ENCODE measurements at regions not wholly inside any gene's neighbourhood (a gene's known extent, or its start where the extent isn't known, plus 50 kb on each side); places are given as distances from the start of the nearest gene placed in this dataset.

GRCh38 chr1:14544319-14544718, 54.2 kb upstream of the KAZN start:
- peaks cover 0 to 6% of the 10 kb centered on the region in 2 donors for H3K36me3 Mint-ChIP-seq
- peaks cover 0 to 9% (median 2%) of the 10 kb centered on the region in 7 donors for H3K9me3 Mint-ChIP-seq
- ATAC-seq (ENCODE audit: low read depth in 2 of 2) (no peak), DNase-seq (no peak)
- no peak overlapping the region for H3K27ac Mint-ChIP-seq
- peaks cover 0 to 6% (median 0%) of the 10 kb centered on the region in 3 donors for H3K4me1 Mint-ChIP-seq
- peaks cover 33 to 47% (median 35%) of the 10 kb centered on the region in 3 donors for H3K27me3 Mint-ChIP-seq
- no peak overlapping the region for H3K4me3 Mint-ChIP-seq

DNA sequence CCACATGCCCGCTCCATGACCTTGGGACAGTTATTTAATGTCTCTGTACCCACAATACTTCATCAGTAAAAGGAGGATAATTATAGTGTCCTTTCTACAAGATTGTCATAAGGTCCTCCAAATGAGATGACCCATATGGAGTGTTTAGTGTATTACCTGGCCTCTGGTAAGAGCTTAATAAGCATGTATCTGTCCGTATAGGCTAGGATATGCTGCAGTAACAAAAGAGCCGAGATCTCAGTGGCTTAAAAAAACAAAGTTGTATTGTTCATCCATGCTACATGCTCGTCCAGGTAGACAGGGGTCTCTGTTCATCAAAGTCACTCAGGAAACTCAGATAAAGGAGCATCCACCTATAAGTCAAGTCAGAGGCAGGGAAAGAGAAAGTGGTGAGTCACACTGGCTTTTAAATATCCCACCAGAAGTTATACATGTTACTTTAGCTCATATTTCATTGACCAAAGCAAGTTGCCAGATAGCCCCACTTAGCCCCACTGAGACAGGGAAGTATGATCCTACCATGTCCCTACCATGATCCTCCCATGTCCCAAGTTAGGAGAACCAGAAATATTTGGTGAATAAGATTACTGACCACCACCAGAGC, 53.0 kb upstream of the KAZN start:
- Mint-ChIP-seq H3K27ac (no peak overlapping the region), H3K27me3 (peaks cover 36 to 53% (median 37%) of the 10 kb centered on the region in 3 donors)

GRCh38 chr1:14546416-14546815, 52.1 kb upstream of the KAZN start:
- ATAC-seq (ENCODE audit: low read depth in 2 of 2) (no peak), DNase-seq (no peak)
- H3K27me3 Mint-ChIP-seq = peaks cover 33 to 47% (median 44%) of the 10 kb centered on the region in 3 donors
- H3K27ac Mint-ChIP-seq = no peak overlapping the region
- peaks cover 0 to 6% of the 10 kb centered on the region in 2 donors for H3K36me3 Mint-ChIP-seq
- H3K4me1 Mint-ChIP-seq = no peaks in the 10 kb centered on the region
- no peak overlapping the region for H3K4me3 Mint-ChIP-seq
- peaks cover 0 to 9% (median 0%) of the 10 kb centered on the region in 7 donors for H3K9me3 Mint-ChIP-seq

More for the DNA sequence above, 53.0 kb upstream of the KAZN start:
- no peak for DNase-seq
- Mint-ChIP-seq H3K9me3 (peaks cover 0 to 9% (median 2%) of the 10 kb centered on the region in 7 donors), H3K36me3 (peaks cover 0 to 6% of the 10 kb centered on the region in 2 donors), H3K4me1 (no peaks in the 10 kb centered on the region), H3K4me3 (no peak overlapping the region)
- no peak for ATAC-seq (ENCODE audit: low read depth in 2 of 2)
